DND-41 (cell line): ENCODE measurements at regions not wholly inside any gene's neighbourhood (a gene's known extent, or its start where the extent isn't known, plus 50 kb on each side); places are given as distances from the start of the nearest gene placed in this dataset.

Experiments used
- CTCF ChIP-seq: IDR thresholded peaks from 2 replicates; pipeline ENCODE4 v1.5.1; 2012; ENCODE audit warnings: borderline replicate concordance, low read length, moderate library complexity, mild to moderate bottlenecking; ENCODE audit not compliant: poor library complexity, severe bottlenecking; ENCODE audit errors: extremely low read depth
- EZH2 ChIP-seq: IDR thresholded peaks from 3 replicates; pipeline ENCODE4 v1.6.1; 2012; ENCODE audit warnings: borderline replicate concordance, low read depth, mild to moderate bottlenecking, moderate library complexity, low read length, inconsistent platforms; ENCODE audit not compliant: severe bottlenecking

DNA sequence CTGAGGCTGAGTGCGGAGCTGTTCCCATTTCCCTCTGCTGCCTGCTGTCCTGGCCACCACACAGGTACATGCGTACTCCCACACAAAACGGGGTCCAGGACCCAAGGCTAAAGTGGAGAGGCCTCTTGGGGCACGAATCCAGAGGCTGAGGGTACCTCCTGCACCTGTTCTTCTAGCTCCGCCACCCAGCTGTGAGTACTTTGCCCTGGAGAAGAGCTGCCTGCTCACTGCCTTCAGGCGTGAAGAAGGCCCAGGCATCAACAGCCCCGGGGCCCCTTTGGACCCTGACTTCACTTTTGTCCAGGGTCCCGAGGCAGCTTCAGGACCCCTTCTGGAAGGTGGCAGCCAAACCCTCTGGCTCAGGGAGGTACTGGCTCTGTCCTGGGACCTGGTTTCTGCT, 88.6 kb downstream of the HIF1AN start:
- TF ChIP-seq EZH2: no peak
- no peak for TF ChIP-seq CTCF
